ENCODE measurements at regions not wholly inside any gene's neighbourhood (a gene's known extent, or its start where the extent isn't known, plus 50 kb on each side); places are given as distances from the start of the nearest gene placed in this dataset.

DNA sequence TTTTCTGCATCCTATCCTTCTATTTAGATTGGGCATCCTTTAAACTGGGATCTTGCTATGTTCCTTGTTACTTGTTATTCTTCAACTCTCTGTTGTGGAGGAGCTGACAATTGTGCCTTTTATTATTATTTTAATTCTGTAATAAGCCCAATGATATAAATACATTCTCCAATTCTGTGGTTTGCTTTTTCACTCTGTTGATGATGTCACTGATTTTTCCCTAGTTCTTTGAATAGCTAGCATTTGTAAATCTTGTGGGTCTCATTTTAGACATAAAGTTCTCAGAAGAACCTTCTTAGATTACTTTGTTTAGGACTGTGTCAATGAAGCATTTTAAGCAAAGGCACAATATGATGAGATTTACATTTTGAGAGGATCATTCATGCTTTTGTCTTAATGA lies 79.5 kb upstream of the SLC8A1 start:
- no peak for DNase-seq (ENCODE audit: low read depth)
- TF ChIP-seq CTCF (conservative IDR thresholded peaks at IDR 0.05; ENCODE audit: low read depth, low read length), result no peak
- no peak overlapping the region for H3K4me3 ChIP-seq (ENCODE audit: low read length)

- TF ChIP-seq CTCF (conservative IDR thresholded peaks at IDR 0.05; ENCODE audit: low read depth, low read length), result no peak
- no peak for DNase-seq (ENCODE audit: low read depth)
- H3K4me3 ChIP-seq (ENCODE audit: low read length), result no peak overlapping the region
Observed at GRCh38 chr2:40534528-40534927, 82.6 kb upstream of the SLC8A1 start.

DNA sequence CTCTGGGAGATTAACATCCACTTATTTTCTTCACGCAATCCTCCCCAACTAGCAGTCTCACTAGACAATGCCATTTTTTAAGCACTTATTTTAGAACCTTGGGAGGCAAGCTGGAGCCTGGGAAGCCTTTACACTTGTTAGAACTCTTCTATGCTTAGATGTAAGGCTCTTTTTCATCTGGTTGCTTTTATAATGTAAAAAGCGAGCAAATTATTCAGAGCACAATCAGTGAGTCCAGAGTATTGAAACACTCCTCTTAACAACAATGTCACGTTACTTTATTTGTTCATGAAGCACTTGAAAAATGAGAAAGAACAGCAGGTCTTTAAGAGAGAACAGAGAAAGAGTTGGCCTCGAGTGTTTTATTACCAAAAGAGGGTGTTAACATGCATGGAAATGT lies 84.1 kb upstream of the SLC8A1 start:
- no peak for DNase-seq (ENCODE audit: low read depth)
- no peak overlapping the region for H3K4me3 ChIP-seq (ENCODE audit: low read length)
- TF ChIP-seq CTCF (conservative IDR thresholded peaks at IDR 0.05; ENCODE audit: low read depth, low read length), result no peak

- no peak for TF ChIP-seq CTCF (conservative IDR thresholded peaks at IDR 0.05; ENCODE audit: low read depth, low read length)
- no peak for DNase-seq (ENCODE audit: low read depth)
- no peak overlapping the region for H3K4me3 ChIP-seq (ENCODE audit: low read length)
Observed at GRCh38 chr2:40540026-40540425, 88.1 kb upstream of the SLC8A1 start.

- H3K4me3 ChIP-seq (ENCODE audit: low read length), result no peak overlapping the region
- TF ChIP-seq CTCF (conservative IDR thresholded peaks at IDR 0.05; ENCODE audit: low read depth, low read length), result no peak
- no peak for DNase-seq (ENCODE audit: low read depth)
Observed at GRCh38 chr2:40543381-40543780, 91.5 kb upstream of the SLC8A1 start.

GRCh38 chr2:40544072-40544471 lies 92.2 kb upstream of the SLC8A1 start:
- no peak overlapping the region for H3K4me3 ChIP-seq (ENCODE audit: low read length)
- no peak for TF ChIP-seq CTCF (conservative IDR thresholded peaks at IDR 0.05; ENCODE audit: low read depth, low read length)
- no peak for DNase-seq (ENCODE audit: low read depth)

- no peak for TF ChIP-seq CTCF (conservative IDR thresholded peaks at IDR 0.05; ENCODE audit: low read depth, low read length)
- no peak overlapping the region for H3K4me3 ChIP-seq (ENCODE audit: low read length)
- no peak for DNase-seq (ENCODE audit: low read depth)
Observed at GRCh38 chr2:40545645-40546044, 93.8 kb upstream of the SLC8A1 start.

Data from retinal pigment epithelial cell (primary cell).